Suprapubic skin (tissue), 4 donors: ENCODE measurements at regions not wholly inside any gene's neighbourhood (a gene's known extent, or its start where the extent isn't known, plus 50 kb on each side); places are given as distances from the start of the nearest gene placed in this dataset.

ENCODE experiments used
- DNase-seq, 2 donors: peaks; one replicate each; pipeline ENCODE4 v3.0.0-alpha.2; 2019; ENCODE audit warnings: low spot score in 2 of 2
- H3K27ac ChIP-seq: fragments of 200-600 bp; sonication (generic); one replicate; pipeline ENCODE4 v1.5.1; 2019
- H3K27me3 ChIP-seq: fragments of 200-600 bp; sonication (generic); one replicate; pipeline ENCODE4 v1.5.1; 2019
- H3K36me3 ChIP-seq: fragments of 200-600 bp; sonication (generic); one replicate; pipeline ENCODE4 v1.5.1; 2019
- H3K4me1 ChIP-seq: fragments of 200-600 bp; sonication (generic); one replicate; pipeline ENCODE4 v1.5.1; 2019
- H3K4me3 ChIP-seq: fragments of 200-600 bp; sonication (generic); one replicate; pipeline ENCODE4 v1.5.1; 2019; ENCODE audit warnings: mild to moderate bottlenecking
- H3K9me3 ChIP-seq: fragments of 200-600 bp; sonication (generic); one replicate; pipeline ENCODE4 v1.5.1; 2019
- EP300 ChIP-seq: sonication (generic); formaldehyde crosslinking; IDR thresholded peaks from one replicate; pipeline ENCODE4 v1.6.1; 2017; ENCODE audit warnings: antibody characterized with exemption
- POLR2A ChIP-seq, 2 donors: fragments of 450-650 bp; IDR thresholded peaks; one replicate each; pipeline ENCODE4 v1.6.1; 2017; ENCODE audit warnings: antibody characterized with exemption in 2 of 2, mild to moderate bottlenecking in 2 of 2, moderate library complexity in 2 of 2
- POLR2AphosphoS5 ChIP-seq, 3 donors: sonication (generic); formaldehyde crosslinking; IDR thresholded peaks; one replicate each; pipeline ENCODE4 v1.6.1; 2017; ENCODE audit warnings: antibody characterized with exemption in 3 of 3
- WGBS: methylation state at CpG from one replicate; pipeline ENCODE4 v1.1.5; 2018; 5-methylcytosine and 5-hydroxymethylcytosine counted together
- TF ChIP-seq, protein P1 (sequence below), 2 donors: fragments of 200-600 bp in 1 of 2; fragments of 450-650 bp in 1 of 2; sonication (generic) in 1 of 2; IDR thresholded peaks; one replicate each; pipeline ENCODE4 v1.5.1; 2016 to 2019; ENCODE audit warnings: antibody characterized with exemption in 2 of 2, mild to moderate bottlenecking in 1 of 2, moderate library complexity in 1 of 2

GRCh38 chr5:165000479-165001190 lies 1495.2 kb downstream of the MAT2B start:
- Histone ChIP-seq H3K4me3 (no peak overlapping the region), H3K36me3 (no peaks in the 10 kb centered on the region), H3K27ac (no peak overlapping the region), H3K9me3 (no peaks in the 10 kb centered on the region), H3K4me1 (no peaks in the 10 kb centered on the region), H3K27me3 (no peaks in the 10 kb centered on the region)
- TF ChIP-seq EP300 (no peak), POLR2AphosphoS5 (IDR thresholded peaks at IDR 0.05) (no peak), POLR2A (IDR thresholded peaks at IDR 0.05) (no peak)
- TF ChIP-seq, protein P1, sequence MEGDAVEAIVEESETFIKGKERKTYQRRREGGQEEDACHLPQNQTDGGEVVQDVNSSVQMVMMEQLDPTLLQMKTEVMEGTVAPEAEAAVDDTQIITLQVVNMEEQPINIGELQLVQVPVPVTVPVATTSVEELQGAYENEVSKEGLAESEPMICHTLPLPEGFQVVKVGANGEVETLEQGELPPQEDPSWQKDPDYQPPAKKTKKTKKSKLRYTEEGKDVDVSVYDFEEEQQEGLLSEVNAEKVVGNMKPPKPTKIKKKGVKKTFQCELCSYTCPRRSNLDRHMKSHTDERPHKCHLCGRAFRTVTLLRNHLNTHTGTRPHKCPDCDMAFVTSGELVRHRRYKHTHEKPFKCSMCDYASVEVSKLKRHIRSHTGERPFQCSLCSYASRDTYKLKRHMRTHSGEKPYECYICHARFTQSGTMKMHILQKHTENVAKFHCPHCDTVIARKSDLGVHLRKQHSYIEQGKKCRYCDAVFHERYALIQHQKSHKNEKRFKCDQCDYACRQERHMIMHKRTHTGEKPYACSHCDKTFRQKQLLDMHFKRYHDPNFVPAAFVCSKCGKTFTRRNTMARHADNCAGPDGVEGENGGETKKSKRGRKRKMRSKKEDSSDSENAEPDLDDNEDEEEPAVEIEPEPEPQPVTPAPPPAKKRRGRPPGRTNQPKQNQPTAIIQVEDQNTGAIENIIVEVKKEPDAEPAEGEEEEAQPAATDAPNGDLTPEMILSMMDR (IDR thresholded peaks at IDR 0.05): no peak
- 70% methylated on average over 5 of the region's 5 CpGs for WGBS
- no peak for DNase-seq

- Histone ChIP-seq H3K36me3 (no peaks in the 10 kb centered on the region), H3K4me3 (no peak overlapping the region), H3K27ac (no peak overlapping the region), H3K4me1 (no peaks in the 10 kb centered on the region), H3K27me3 (no peaks in the 10 kb centered on the region), H3K9me3 (no peaks in the 10 kb centered on the region)
- DNase-seq: no peak
- TF ChIP-seq POLR2A (IDR thresholded peaks at IDR 0.05): no peak
- TF ChIP-seq, protein P1 (IDR thresholded peaks at IDR 0.05): no peak
- TF ChIP-seq POLR2AphosphoS5 (IDR thresholded peaks at IDR 0.05): no peak
- no peak for TF ChIP-seq EP300
- 47% methylated on average over 3 of the region's 3 CpGs for WGBS
These were observed 1497.9 kb downstream of the MAT2B start for GRCh38 chr5:165003283-165003682.

- Histone ChIP-seq H3K9me3 (no peaks in the 10 kb centered on the region), H3K36me3 (no peaks in the 10 kb centered on the region), H3K27ac (no peak overlapping the region), H3K4me1 (no peaks in the 10 kb centered on the region), H3K27me3 (no peaks in the 10 kb centered on the region), H3K4me3 (no peak overlapping the region)
- no peak for TF ChIP-seq POLR2AphosphoS5 (IDR thresholded peaks at IDR 0.05)
- no peak for TF ChIP-seq POLR2A (IDR thresholded peaks at IDR 0.05)
- no peak for TF ChIP-seq EP300
- TF ChIP-seq, protein P1 (IDR thresholded peaks at IDR 0.05): no peak
- WGBS: 88% methylated on average over 2 of the region's 2 CpGs
- DNase-seq: no peak
These were observed 1498.8 kb downstream of the MAT2B start for GRCh38 chr5:165004175-165004574.

DNA sequence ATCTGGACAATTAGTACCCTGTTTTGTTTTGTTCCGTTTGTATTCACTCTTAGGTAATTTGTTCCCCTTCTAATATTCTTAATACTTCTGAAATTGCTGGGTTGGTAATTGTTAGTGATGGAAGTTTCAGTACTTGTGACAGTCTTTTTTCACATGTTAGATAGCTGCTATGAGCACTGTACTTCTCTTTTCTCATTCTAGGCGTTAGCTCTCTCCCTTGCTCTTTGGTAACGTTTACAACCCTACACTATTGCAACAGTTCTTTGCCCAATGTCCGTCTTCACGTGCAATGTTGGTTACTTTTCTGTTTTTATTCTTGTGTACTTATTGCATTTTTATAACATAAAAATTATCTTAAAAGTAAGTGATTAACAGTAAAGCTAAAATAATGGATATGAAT lies 1509.0 kb downstream of the MAT2B start:
- no peaks in the 10 kb centered on the region for H3K9me3 ChIP-seq
- no peak for TF ChIP-seq EP300
- TF ChIP-seq, protein P1 (IDR thresholded peaks at IDR 0.05): no peak
- H3K27me3 ChIP-seq: no peaks in the 10 kb centered on the region
- no peak for DNase-seq
- H3K36me3 ChIP-seq: no peaks in the 10 kb centered on the region
- WGBS: 85% methylated on average over 5 of the region's 5 CpGs
- H3K4me1 ChIP-seq: no peaks in the 10 kb centered on the region
- no peak overlapping the region for H3K27ac ChIP-seq
- no peak overlapping the region for H3K4me3 ChIP-seq

DNA sequence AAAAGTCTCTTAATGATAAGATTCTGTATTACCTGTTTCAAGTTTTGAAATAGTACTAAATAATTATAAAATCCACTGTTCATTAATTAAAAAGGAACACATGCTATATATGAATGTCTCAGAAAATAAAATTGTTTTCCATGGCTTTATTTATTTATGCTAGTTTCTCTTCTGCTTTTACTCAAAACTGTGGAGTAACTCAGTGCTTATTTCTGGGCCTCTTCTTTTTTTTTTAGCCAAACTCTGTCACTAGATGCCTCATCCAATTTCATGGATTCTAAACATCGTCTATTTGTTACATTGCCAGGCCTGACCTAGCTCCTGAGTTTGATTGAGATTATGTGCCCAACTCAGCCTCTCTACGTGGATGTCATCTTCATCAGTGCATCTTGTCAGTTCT lies 1509.7 kb downstream of the MAT2B start:
- no peak for DNase-seq
- H3K27me3 ChIP-seq: no peaks in the 10 kb centered on the region
- TF ChIP-seq POLR2A (IDR thresholded peaks at IDR 0.05) (no peak), EP300 (no peak), POLR2AphosphoS5 (IDR thresholded peaks at IDR 0.05) (no peak)
- TF ChIP-seq, protein P1 (IDR thresholded peaks at IDR 0.05): no peak
- H3K36me3 ChIP-seq: no peaks in the 10 kb centered on the region
- 72% methylated on average over 2 of the region's 2 CpGs for WGBS
- no peaks in the 10 kb centered on the region for H3K9me3 ChIP-seq
- no peak overlapping the region for H3K27ac ChIP-seq
- no peak overlapping the region for H3K4me3 ChIP-seq
- no peaks in the 10 kb centered on the region for H3K4me1 ChIP-seq
